Lung (tissue), 11 donors: ENCODE measurements at regions not wholly inside any gene's neighbourhood (a gene's known extent, or its start where the extent isn't known, plus 50 kb on each side); places are given as distances from the start of the nearest gene placed in this dataset.

ENCODE experiments used
- ATAC-seq: fragments of 200-7000 bp; cut with Tn5 transposase; one replicate; pipeline ENCODE4 v1.9.1; 2020; ENCODE audit warnings: moderate number of reproducible peaks; ENCODE audit not compliant: insufficient read depth, low FRiP score
- DNase-seq, 3 donors: peaks; one replicate each; pipeline ENCODE4 v3.0.0-alpha.2; 2013 to 2017
- H3K27ac ChIP-seq, 2 donors: one replicate each; pipeline ENCODE4 v1.5.1; 2013; ENCODE audit warnings: mild to moderate bottlenecking in 2 of 2, moderate library complexity in 2 of 2, control low read depth in 1 of 2, inconsistent platforms in 1 of 2, low read depth in 1 of 2, low read length in 1 of 2
- H3K27me3 ChIP-seq, 3 donors: one replicate each; pipeline ENCODE4 v1.5.1; 2013; ENCODE audit warnings: low read length in 2 of 3; ENCODE audit not compliant: control insufficient read depth in 3 of 3, insufficient read depth in 3 of 3
- H3K36me3 ChIP-seq, 4 donors: one replicate each; pipeline ENCODE4 v1.5.1; 2013; ENCODE audit warnings: low read length in 4 of 4, mild to moderate bottlenecking in 1 of 4, moderate library complexity in 1 of 4; ENCODE audit not compliant: control insufficient read depth in 4 of 4, insufficient read depth in 4 of 4
- H3K4me1 ChIP-seq, 5 donors: one replicate each; pipeline ENCODE4 v1.5.1; 2013; ENCODE audit warnings: low read length in 5 of 5, mild to moderate bottlenecking in 2 of 5, moderate library complexity in 1 of 5; ENCODE audit not compliant: control insufficient read depth in 5 of 5, insufficient read depth in 5 of 5
- H3K4me3 ChIP-seq: one replicate; pipeline ENCODE4 v1.5.1; 2013; ENCODE audit warnings: mild to moderate bottlenecking, control low read depth, moderate library complexity
- H3K9ac ChIP-seq, 2 donors: one replicate each; pipeline ENCODE4 v1.5.1; 2013; ENCODE audit warnings: low read length in 2 of 2, control low read depth in 1 of 2; ENCODE audit not compliant: insufficient read depth in 1 of 2
- H3K9me3 ChIP-seq, 4 donors: one replicate each; pipeline ENCODE4 v1.5.1; 2013; ENCODE audit warnings: low read length in 3 of 4, mild to moderate bottlenecking in 1 of 4, moderate library complexity in 1 of 4; ENCODE audit not compliant: control insufficient read depth in 4 of 4, insufficient read depth in 3 of 4
- WGBS, 2 donors: extraction: QIAGEN DNeasy Blood & Tissue Kit; methylation state at CpG; one replicate each; pipeline ENCODE4 v1.1.7; 2013; 5-methylcytosine and 5-hydroxymethylcytosine counted together
- TF ChIP-seq, protein P1 (sequence below): IDR thresholded peaks from 2 replicates; pipeline ENCODE4 v1.5.1; 2012; ENCODE audit warnings: mild to moderate bottlenecking; ENCODE audit errors: control extremely low read depth, extremely low read depth
- donor health status: control.
- donor health status: control.
- donor health status: Bipolar disorder and iron deficiency.
- donor health status: healthy.
- donor health status: DM: yes; HTN: yes; CAD: no.

DNA sequence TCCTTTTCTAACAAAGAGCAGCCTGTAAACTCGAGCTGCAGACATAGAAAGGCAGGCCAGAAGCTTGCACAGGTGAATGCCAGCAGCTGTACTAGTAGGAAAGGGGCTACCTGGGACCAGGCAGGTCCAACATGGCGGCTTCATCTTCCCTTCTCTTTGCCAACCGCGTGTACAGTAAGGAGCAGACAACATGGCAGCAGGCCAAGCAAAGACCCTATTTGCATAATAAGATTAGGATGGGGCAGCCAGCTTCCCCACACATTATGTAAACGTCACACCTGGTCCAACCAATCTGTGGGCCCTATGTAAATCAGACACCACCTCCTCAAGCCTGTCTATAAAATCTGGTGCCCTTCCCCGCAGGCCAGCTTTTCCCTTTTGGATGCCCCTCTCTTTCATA, 1186.5 kb upstream of the AUTS2 start:
- H3K9ac ChIP-seq = no peak overlapping the region
- ATAC-seq (no peak), DNase-seq (no peak)
- WGBS, 2 donors = 75 to 77% methylated on average over 6 of the region's 6 CpGs
- peaks cover 0 to 1% (median 0%) of the 10 kb centered on the region in 4 donors for H3K9me3 ChIP-seq
- H3K36me3 ChIP-seq = no peaks in the 10 kb centered on the region
- TF ChIP-seq, protein P1, sequence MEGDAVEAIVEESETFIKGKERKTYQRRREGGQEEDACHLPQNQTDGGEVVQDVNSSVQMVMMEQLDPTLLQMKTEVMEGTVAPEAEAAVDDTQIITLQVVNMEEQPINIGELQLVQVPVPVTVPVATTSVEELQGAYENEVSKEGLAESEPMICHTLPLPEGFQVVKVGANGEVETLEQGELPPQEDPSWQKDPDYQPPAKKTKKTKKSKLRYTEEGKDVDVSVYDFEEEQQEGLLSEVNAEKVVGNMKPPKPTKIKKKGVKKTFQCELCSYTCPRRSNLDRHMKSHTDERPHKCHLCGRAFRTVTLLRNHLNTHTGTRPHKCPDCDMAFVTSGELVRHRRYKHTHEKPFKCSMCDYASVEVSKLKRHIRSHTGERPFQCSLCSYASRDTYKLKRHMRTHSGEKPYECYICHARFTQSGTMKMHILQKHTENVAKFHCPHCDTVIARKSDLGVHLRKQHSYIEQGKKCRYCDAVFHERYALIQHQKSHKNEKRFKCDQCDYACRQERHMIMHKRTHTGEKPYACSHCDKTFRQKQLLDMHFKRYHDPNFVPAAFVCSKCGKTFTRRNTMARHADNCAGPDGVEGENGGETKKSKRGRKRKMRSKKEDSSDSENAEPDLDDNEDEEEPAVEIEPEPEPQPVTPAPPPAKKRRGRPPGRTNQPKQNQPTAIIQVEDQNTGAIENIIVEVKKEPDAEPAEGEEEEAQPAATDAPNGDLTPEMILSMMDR = no peak
- no peaks in the 10 kb centered on the region for H3K27me3 ChIP-seq
- no peak overlapping the region for H3K27ac ChIP-seq
- H3K4me3 ChIP-seq = no peak overlapping the region
- no peaks in the 10 kb centered on the region for H3K4me1 ChIP-seq

DNA sequence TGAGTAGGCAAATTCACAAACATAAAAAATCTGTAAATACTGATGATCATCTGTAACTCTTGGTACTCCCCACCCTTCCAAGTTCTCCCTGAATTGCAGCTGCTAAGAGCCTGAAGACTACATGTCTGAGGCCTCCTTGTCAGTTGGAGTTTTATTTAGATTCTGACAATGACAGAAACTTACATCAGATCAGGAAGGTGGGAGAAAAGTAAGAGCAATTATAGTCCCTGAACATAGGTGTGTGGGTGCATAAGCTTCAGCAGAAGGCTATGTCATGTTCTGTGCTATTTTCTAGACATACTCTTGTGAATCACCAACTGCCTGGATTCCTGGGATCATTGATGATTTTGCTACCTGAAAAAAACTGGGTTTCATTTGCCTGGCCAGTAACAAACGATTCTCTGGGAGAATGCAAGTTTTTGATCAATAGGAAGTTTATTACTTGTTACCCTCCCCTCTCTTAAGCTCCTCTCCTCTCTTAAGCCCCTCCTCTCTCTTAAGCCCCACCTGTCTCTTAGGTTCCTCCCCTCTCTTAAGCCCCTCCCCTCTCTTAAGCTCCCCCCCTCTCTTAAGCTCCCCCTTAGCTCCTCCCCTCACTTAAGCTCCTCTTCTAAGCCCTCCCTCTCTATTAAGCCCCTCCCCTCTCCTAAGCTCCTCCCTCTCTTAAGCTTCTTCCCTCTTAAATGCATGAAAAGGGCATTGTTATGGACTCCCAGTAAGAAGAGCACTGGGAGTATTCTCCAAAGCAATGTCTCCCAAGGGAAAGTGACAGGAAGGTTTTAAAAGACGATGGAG, 1183.4 kb upstream of the AUTS2 start:
- H3K27ac ChIP-seq = no peak overlapping the region
- no peak overlapping the region for H3K4me3 ChIP-seq
- TF ChIP-seq, protein P1 = no peak
- DNase-seq (no peak), ATAC-seq (no peak)
- H3K4me1 ChIP-seq = no peaks in the 10 kb centered on the region
- no peaks in the 10 kb centered on the region for H3K27me3 ChIP-seq
- WGBS, 2 donors = 78 to 91% methylated on average over 2 of the region's 2 CpGs
- peaks cover 0 to 1% (median 0%) of the 10 kb centered on the region in 4 donors for H3K9me3 ChIP-seq
- H3K9ac ChIP-seq = no peak overlapping the region
- H3K36me3 ChIP-seq = no peaks in the 10 kb centered on the region

DNA sequence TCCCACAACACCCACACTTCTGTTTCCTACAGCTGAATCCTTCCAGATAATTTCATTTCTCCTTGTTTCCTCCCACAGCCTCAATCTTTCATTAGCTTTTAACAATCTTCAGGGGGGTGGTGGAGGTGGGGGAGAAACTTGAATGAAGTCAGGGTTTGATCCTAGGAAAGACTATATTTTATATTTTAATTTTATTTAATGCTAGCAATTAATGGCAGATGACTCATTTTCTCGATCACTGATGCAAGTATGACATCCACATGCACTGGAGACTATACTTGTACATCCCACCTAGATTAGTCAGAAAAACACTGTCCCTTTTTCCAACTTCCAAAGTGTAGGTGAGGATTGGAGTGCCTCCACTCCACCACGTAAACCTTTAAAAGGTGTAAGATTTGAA, 1181.3 kb upstream of the AUTS2 start:
- ATAC-seq (no peak), DNase-seq (no peak)
- Histone ChIP-seq H3K27ac (no peak overlapping the region), H3K4me3 (no peak overlapping the region), H3K27me3 (no peaks in the 10 kb centered on the region), H3K9me3 (peaks cover 0 to 3% (median 0%) of the 10 kb centered on the region in 4 donors), H3K36me3 (no peaks in the 10 kb centered on the region), H3K4me1 (no peaks in the 10 kb centered on the region), H3K9ac (no peak overlapping the region)
- 91 to 96% methylated on average over 2 of the region's 2 CpGs for WGBS, 2 donors
- TF ChIP-seq, protein P1 = no peak

DNA sequence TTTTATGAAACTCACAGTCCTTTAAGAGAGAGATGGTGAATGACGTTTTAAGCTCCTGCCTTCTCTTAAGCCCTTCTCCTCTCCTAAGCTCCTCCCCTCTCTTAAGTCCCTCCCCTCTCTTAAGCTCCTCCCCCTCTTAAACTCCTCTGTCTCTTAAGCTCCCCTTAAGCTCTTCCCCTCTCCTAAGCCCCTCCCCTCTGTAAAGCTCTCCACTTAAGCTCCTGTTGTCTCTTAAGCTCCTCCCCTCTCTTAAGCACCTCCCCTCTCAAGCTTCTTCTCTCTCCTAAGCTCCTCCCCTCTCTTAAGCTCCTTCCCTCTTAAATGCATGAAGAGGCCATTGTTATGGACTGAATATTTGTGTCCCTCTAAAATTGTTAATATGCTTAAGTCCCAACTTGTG, 1180.6 kb upstream of the AUTS2 start:
- Histone ChIP-seq H3K4me3 (no peak overlapping the region), H3K9me3 (peaks cover 0 to 3% (median 0%) of the 10 kb centered on the region in 4 donors), H3K27ac (no peak overlapping the region), H3K36me3 (no peaks in the 10 kb centered on the region), H3K9ac (no peak overlapping the region), H3K4me1 (no peaks in the 10 kb centered on the region), H3K27me3 (no peaks in the 10 kb centered on the region)
- 58 to 84% methylated on average over 1 of the region's 1 CpG for WGBS, 2 donors
- TF ChIP-seq, protein P1 = no peak
- DNase-seq = no peak
- ATAC-seq = no peak
